ENCODE measurements at regions not wholly inside any gene's neighbourhood (a gene's known extent, or its start where the extent isn't known, plus 50 kb on each side); places are given as distances from the start of the nearest gene placed in this dataset.

- H3K36me3 ChIP-seq (ENCODE audit: insufficient read depth), result no peaks in the 10 kb centered on the region
- DNase-seq (ENCODE audit: low spot score), result no peak
- ATAC-seq, result no peak
- no peak overlapping the region for H3K27ac Mint-ChIP-seq
- H3K27me3 ChIP-seq (ENCODE audit: insufficient read depth), result no peaks in the 10 kb centered on the region
- H3K4me3 Mint-ChIP-seq, result no peak overlapping the region
- no peak overlapping the region for H3K27ac ChIP-seq (ENCODE audit: low read depth)
- no peaks in the 10 kb centered on the region; the same call in 2 of the 3 replicates for H3K36me3 Mint-ChIP-seq (ENCODE audit: low read depth)
- no peak overlapping the region for H3K4me2 ChIP-seq
- H3K9me3 Mint-ChIP-seq, result no peaks in the 10 kb centered on the region; the same call in 2 of the 3 replicates
- H3F3A ChIP-seq (replicated peaks; ENCODE audit: low read depth), result no peaks in the 10 kb centered on the region
- peaks cover 16% of the 10 kb centered on the region for H3K9me2 ChIP-seq (ENCODE audit: insufficient read depth)
- no peaks in the 10 kb centered on the region for H4K20me1 ChIP-seq (replicated peaks; ENCODE audit: insufficient read depth)
- peaks cover 27% of the 10 kb centered on the region for H3K4me1 ChIP-seq (ENCODE audit: insufficient read depth)
- H3K79me2 ChIP-seq (replicated peaks; ENCODE audit: insufficient read depth), result no peaks in the 10 kb centered on the region
- H3K4me3 ChIP-seq, result no peak overlapping the region
- H3K4me1 Mint-ChIP-seq, result peaks cover 25% of the 10 kb centered on the region
- no peak overlapping the region for H2AFZ ChIP-seq
- no peaks in the 10 kb centered on the region for H3K27me3 Mint-ChIP-seq (ENCODE audit: insufficient read depth, low read depth, poor library complexity)
- TF ChIP-seq EZH2phosphoT487 (IDR thresholded peaks at IDR 0.05; ENCODE audit: unreplicated experiment), result no peak
- TF ChIP-seq, protein P1, sequence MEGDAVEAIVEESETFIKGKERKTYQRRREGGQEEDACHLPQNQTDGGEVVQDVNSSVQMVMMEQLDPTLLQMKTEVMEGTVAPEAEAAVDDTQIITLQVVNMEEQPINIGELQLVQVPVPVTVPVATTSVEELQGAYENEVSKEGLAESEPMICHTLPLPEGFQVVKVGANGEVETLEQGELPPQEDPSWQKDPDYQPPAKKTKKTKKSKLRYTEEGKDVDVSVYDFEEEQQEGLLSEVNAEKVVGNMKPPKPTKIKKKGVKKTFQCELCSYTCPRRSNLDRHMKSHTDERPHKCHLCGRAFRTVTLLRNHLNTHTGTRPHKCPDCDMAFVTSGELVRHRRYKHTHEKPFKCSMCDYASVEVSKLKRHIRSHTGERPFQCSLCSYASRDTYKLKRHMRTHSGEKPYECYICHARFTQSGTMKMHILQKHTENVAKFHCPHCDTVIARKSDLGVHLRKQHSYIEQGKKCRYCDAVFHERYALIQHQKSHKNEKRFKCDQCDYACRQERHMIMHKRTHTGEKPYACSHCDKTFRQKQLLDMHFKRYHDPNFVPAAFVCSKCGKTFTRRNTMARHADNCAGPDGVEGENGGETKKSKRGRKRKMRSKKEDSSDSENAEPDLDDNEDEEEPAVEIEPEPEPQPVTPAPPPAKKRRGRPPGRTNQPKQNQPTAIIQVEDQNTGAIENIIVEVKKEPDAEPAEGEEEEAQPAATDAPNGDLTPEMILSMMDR (conservative IDR thresholded peaks at IDR 0.05; ENCODE audit: low read depth in 2 of 2), result no peak
- no peak for TF ChIP-seq EZH2 (IDR thresholded peaks at IDR 0.05; ENCODE audit: low read depth, unreplicated experiment)
- no peak for TF ChIP-seq REST (IDR thresholded peaks at IDR 0.05; ENCODE audit: unreplicated experiment)
- TF ChIP-seq POLR2AphosphoS5 (IDR thresholded peaks at IDR 0.05; ENCODE audit: low read depth), result no peak
- no peak for TF ChIP-seq ZNF462 (CRISPR knock-in tag; IDR thresholded peaks at IDR 0.05)
Measured at GRCh38 chr20:10788055-10788454, 114.3 kb upstream of the JAG1 start.

All from GM23338 (cell line).